GM18517 (cell line): ENCODE measurements at regions not wholly inside any gene's neighbourhood (a gene's known extent, or its start where the extent isn't known, plus 50 kb on each side); places are given as distances from the start of the nearest gene placed in this dataset.
"Not testable (repeated sequence)": the region's sequence is repeated elsewhere in the genome, so short reads cannot be mapped to it uniquely, and the experiment has no call there.

ENCODE experiments used
- ATAC-seq: cut with Tn5 transposase; IDR thresholded peaks from one replicate; pipeline ENCODE4 v1.9.1; 2021; ENCODE audit warnings: mild to moderate bottlenecking, moderate library complexity; ENCODE audit not compliant: unreplicated experiment

GRCh38 chr17:70687421-70687820 lies 518.1 kb downstream of the KCNJ2 start:
- no peak for ATAC-seq

DNA sequence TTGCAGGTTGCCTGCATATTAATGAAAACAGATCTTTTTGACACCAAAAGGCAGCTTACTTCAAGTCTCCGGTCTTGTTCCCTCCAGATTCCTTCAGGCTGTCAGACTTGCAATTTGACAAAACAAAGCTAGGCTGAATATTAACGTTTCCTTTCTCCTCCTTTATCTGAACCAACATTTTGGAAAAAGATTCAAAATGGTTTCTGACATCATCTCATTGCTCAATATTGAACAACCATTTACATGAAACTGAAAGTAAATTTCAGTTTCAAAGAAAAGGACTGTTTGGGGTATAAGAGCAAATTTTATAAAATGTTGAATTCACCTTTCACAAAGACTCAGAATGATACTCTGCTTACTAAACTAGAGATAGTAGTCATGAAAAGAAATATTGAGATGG lies 521.8 kb downstream of the KCNJ2 start:
- ATAC-seq, result no peak

DNA sequence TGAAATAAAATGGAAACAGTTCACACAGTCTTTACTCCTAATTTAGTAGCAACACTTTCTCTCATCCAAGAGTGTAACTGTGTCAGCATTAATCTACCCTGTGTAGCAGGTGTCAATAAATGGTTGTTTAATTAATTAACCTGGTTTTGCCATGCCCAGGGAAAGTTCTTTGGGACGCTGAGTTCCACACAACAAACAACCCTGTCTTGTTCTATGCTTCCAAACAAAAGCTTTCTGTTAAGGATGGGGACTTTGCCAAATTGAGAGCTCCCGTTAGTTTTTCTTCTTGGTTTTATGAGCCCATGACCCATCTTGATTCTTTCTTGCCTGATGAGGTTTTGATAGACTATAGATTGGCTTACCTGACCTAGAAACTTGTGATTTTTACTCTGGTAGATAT lies 530.1 kb downstream of the KCNJ2 start:
- no peak for ATAC-seq

DNA sequence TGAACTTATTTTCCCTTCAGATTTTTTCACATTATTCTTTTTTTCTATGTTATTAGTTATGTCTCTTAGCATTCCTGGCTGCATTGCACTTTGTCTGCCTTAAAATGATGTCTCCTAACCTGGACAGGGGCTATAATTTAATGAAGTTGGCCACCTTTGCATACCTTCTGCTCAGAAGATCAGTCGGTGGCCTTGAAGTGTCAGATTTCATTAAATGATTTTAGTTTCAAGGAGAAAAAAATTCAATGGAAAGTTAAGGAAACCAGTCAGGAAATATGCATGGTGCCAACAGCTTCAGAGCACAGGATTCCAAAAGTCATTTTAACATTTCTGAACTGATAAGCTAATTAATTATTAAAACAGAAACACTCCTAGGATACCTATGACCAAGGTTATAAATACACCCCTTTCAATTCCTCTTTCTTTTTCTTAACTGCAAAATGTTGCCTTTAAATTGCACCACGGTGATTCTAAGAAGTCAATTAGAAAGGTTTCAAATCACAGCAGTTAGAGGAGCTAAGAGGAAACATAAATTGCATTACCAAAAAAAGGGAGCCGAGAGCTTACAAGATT lies 533.4 kb downstream of the KCNJ2 start:
- ATAC-seq, result no peak

DNA sequence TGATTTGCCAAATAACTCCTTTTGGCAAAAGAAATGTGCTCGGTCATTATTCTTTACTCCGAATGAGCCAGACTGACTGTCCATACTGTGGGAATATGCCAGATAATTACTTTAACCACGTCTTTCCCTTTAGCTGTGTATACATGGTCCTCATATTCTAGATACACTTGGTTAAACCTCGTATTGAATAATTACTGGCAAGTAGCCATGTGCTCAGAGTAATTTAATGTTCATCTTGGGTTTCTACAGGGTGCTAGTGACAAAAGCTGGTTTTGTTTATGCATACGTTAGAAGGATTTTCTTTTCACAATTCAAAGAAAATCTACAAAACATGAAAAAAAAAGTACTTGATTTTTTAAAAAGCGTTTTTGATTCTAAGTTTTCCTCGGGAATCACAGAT lies 540.3 kb downstream of the KCNJ2 start:
- no peak for ATAC-seq

- ATAC-seq, result no peak
These were observed 544.4 kb downstream of the KCNJ2 start for GRCh38 chr17:70713694-70714093.

GRCh38 chr17:70716551-70716950 lies 547.2 kb downstream of the KCNJ2 start:
- no peak for ATAC-seq

GRCh38 chr17:70717042-70717441 lies 547.7 kb downstream of the KCNJ2 start:
- ATAC-seq, result no peak

DNA sequence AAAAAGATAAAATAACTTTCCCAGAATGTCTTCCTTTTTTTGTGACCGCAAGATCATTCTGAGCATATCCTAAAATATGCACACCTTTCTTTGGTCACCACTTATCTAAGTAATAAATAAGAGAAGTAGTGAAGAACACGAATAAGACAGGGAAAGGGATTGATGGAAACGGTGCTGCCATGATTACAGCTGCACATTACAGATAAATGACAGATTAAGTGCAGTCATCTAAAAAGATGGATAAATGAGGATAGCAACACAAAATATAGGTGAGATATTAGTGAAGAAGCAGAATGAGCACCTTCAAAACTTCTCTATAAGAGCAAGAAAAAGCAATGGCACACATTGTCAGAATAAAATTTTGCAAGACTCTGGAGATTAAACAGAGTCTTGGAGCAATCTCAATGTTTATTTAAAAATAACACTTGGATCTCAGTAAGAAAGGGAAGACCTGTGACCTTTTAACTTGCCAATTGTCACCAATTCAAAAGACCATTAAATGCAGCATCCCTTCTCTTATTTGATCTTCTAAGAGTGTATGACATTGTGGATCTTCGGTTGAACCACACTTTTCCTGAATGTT lies 567.1 kb downstream of the KCNJ2 start:
- ATAC-seq, result no peak

DNA sequence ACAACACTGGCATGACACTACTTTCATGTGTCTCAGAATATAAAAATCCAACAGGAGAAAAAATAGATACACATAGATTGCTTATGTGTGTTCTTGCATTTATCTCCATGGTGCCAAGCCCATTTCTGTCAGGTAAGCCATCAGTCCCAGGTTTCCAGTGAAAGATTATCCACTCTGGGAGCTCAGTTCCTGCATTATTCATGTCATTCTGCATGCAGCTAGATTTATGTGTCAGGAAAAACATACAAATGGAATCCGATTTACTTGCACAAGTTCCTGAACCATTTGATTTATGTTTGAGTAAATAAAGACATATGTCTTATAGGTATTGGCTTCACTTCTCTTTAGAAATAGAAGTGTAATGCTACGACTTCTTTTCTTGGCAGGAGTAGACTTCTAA lies 569.7 kb downstream of the KCNJ2 start:
- ATAC-seq, result no peak

- not testable (repeated sequence) for ATAC-seq
These were observed 577.2 kb downstream of the KCNJ2 start for GRCh38 chr17:70746574-70746973.

DNA sequence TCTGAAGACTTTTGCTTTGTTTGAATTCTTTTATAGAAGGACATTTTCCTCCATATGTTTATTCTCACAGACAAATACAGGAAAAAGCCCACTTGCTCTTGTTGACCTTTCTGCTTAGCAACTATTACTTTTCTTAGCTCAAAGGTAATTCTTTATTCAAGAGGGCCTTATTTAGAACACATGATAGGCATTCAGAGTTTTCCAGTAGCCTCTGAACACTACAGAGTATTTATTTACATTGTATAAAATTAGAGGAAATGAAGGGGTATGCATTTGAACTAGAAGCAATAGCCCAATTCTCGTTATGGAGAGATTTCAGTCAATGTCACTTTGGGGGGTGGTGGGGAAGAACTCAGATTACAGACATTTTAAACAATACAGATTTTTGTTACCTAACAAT lies 581.7 kb downstream of the KCNJ2 start:
- no peak for ATAC-seq

- ATAC-seq, result not testable (repeated sequence)
These were observed 583.1 kb downstream of the KCNJ2 start for GRCh38 chr17:70752461-70752860.

DNA sequence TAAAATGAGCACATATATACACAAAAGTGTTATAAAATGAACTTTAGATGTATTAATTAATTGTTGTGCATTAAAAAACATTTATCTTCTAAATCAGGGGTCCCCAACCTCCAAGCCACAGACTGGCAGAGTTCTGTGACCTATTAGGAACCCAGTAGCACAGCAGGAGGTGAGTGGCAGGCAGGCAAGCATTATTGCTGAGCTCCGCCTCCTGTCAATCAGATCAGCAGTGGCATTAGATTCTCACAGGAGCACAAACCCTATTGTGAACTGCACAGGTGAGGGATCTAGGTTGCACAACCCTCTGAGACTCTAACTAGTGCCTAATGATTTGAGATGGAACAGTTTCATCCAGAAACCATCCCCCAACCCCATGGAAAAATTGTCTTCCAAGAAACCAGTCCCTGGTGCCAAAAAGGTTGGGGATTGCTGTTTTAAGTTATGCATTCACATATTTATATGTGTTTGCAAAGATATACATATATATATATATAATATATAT lies 583.7 kb downstream of the KCNJ2 start:
- ATAC-seq, result no peak

DNA sequence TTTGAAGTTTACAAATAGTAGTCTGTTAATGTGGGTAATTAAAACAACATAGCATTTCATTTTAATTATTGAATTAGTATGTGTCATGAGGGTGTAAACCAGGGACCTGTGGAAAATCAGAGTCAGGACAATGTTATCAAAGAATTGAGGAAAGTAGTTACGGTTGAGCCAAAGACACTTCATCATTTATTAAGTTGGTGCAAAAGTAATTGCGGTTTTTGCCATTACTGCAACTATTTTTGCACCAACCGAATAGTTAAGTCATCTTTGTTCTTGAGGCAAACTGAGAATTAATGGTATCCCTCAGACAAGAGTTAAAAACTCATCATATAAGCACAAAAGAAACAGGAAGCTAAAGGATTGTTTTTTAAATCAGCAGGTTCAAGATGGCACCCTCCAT lies 593.7 kb downstream of the KCNJ2 start:
- ATAC-seq, result no peak

GRCh38 chr17:70767102-70767701 lies 597.9 kb downstream of the KCNJ2 start:
- no peak for ATAC-seq

DNA sequence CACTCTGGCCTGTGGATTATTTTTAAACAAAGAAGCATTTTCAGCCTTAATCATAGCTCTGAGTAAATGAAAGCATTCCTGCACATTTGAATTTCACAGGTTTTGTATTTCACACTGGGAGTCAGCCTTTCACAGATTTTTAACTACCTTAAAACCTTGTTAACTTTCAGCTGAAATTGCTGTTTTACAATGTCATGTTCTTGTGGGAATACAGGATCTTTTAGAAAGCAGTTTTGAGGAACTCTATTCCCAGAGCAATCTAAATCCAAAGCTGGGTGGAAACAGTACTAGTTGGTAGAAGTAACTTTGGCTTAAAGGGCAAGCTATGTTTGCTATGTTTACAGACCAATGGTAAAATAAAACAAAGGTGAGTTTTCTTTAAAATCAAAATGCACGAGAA lies 600.6 kb downstream of the KCNJ2 start:
- no peak for ATAC-seq

GRCh38 chr17:70771804-70772386 lies 602.6 kb downstream of the KCNJ2 start:
- no peak for ATAC-seq

GRCh38 chr17:70772761-70773160 lies 603.4 kb downstream of the KCNJ2 start:
- ATAC-seq, result no peak

DNA sequence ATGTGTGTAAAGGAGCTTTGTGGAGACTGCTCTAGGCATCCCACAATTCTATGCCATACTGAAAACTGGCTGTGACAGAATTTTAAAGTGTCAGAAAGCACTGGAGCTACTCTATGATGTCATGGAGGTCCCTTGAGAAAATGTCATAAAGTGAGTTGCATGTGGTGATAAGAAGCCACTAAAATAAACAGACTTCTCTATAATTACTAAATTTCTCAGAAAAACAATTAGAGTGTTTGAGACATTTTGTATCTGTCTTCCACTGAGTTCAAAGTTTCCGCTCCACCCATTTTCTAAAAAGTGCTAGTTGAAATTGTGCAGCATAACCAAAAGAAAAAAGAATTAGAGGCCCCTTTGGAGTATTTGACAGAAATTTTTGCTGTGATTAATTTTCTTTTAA lies 603.9 kb downstream of the KCNJ2 start:
- no peak for ATAC-seq

GRCh38 chr17:70774339-70775117 lies 605.2 kb downstream of the KCNJ2 start:
- ATAC-seq, result no peak
